ENCODE measurements at regions not wholly inside any gene's neighbourhood (a gene's known extent, or its start where the extent isn't known, plus 50 kb on each side); places are given as distances from the start of the nearest gene placed in this dataset.
"Not testable (repeated sequence)": the region's sequence is repeated elsewhere in the genome, so short reads cannot be mapped to it uniquely, and the experiment has no call there.

- DNase-seq (ENCODE audit: low read depth): no peak
- TF ChIP-seq, protein P1, sequence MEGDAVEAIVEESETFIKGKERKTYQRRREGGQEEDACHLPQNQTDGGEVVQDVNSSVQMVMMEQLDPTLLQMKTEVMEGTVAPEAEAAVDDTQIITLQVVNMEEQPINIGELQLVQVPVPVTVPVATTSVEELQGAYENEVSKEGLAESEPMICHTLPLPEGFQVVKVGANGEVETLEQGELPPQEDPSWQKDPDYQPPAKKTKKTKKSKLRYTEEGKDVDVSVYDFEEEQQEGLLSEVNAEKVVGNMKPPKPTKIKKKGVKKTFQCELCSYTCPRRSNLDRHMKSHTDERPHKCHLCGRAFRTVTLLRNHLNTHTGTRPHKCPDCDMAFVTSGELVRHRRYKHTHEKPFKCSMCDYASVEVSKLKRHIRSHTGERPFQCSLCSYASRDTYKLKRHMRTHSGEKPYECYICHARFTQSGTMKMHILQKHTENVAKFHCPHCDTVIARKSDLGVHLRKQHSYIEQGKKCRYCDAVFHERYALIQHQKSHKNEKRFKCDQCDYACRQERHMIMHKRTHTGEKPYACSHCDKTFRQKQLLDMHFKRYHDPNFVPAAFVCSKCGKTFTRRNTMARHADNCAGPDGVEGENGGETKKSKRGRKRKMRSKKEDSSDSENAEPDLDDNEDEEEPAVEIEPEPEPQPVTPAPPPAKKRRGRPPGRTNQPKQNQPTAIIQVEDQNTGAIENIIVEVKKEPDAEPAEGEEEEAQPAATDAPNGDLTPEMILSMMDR (IDR thresholded peaks at IDR 0.05; ENCODE audit: insufficient read depth, low read length): no peak
- no peak overlapping the region for H3K4me3 ChIP-seq (ENCODE audit: low read depth, low read length)
Observed at GRCh38 chr4:131595140-131595539, 1554.0 kb upstream of the PCDH10 start.

DNA sequence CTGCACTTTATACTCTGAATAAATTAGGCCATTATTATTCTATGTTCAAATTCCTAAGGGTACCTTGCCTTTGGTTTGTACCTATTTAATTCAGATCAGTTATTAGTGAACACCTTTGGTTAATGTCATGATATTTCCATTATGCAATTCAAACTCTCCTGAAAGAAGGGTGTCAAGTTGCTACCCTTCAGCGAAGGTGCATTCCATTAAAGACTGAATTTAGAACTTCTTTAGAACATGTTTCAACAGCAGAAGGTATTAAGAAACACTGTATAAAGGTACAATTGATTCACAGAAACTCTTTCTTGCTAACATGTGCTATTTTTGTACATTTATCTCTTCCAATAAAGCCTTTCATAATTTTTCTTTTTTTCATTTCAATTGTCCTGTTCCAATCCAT is 1545.4 kb upstream of the PCDH10 start:
- DNase-seq (ENCODE audit: low read depth): no peak
- no peak overlapping the region for H3K4me3 ChIP-seq (ENCODE audit: low read depth, low read length)
- TF ChIP-seq, protein P1 (IDR thresholded peaks at IDR 0.05; ENCODE audit: insufficient read depth, low read length): no peak

DNA sequence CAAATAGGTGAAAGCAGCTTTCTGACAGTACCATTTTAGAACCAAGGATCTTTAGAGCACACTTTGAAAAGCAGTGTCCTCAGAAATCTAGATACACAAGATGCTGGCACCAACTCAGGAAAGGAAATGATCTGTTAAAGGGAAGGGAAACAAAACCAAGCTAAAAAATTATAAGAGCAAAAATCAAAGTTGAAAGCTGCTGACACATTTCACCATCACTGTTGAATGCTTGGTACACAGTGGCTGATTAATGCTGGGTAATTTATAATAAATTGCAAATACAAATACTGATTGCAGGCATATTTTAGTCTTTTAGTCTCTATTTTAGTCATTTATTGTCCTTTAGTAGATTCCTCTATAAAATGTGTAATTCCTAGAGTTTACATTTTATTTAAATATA is 1540.1 kb upstream of the PCDH10 start:
- DNase-seq (ENCODE audit: low read depth): peak; percentile 3
- TF ChIP-seq, protein P1 (IDR thresholded peaks at IDR 0.05; ENCODE audit: insufficient read depth, low read length): no peak
- no peak overlapping the region for H3K4me3 ChIP-seq (ENCODE audit: low read depth, low read length)

- not testable (repeated sequence) for H3K4me3 ChIP-seq (ENCODE audit: low read depth, low read length)
- DNase-seq (ENCODE audit: low read depth): peak; percentile 76
Observed at GRCh38 chr4:131610517-131610916, 1538.6 kb upstream of the PCDH10 start.

DNA sequence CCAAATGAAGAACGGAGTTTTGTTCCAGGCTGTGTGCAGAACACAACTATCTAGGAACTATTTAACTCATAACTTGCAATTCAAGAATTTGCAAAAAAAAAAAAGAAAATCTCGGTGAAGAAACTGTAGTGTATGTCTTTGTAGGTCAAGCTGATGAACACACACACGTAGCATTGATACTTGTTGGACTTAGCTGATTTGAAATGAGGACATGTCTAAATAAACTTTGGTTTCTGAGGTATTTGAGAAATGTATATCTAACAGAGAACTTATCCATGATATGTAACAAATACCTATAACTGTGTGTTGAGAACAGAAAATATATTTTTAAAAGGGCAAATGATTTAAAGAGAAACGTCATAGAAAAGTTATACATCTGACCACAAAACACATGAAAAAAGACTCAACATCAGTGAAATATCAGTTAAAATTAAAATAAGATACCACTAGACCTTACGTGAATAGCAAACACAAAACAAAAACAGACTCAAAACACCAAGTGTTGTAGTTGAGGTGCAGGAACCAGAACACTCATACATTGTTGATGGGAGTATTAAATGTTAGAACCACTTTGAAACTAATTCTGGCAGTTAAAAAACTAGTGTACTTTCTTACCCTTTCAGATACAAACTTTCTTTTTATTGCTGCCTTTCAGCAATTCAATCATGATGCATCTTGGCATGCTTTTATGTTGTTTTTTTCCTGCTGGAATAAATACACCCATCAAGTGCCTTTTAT is 1535.8 kb upstream of the PCDH10 start:
- H3K4me3 ChIP-seq (ENCODE audit: low read depth, low read length): no peak overlapping the region
- no peak for DNase-seq (ENCODE audit: low read depth)
- TF ChIP-seq, protein P1 (IDR thresholded peaks at IDR 0.05; ENCODE audit: insufficient read depth, low read length): no peak

DNA sequence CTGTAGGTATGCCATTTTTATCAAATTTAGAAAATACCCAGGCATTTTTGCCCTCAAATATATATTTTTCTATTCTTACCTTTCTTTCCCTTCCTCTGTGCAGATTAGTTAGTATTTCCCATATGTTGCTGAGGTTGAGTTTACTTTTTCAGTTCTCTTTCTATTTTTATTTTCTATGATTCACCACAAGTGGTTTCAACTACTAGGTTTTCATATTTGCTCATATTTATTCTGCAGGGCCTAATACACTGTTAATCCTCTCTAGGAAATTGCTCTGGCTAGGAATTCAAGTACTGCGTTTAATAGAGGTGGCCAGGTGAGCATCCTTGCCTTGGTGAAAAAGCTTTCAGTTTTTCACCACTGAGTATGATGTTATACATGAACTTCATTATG is 1535.3 kb upstream of the PCDH10 start:
- DNase-seq (ENCODE audit: low read depth): no peak
- TF ChIP-seq, protein P1 (IDR thresholded peaks at IDR 0.05; ENCODE audit: insufficient read depth, low read length): no peak
- H3K4me3 ChIP-seq (ENCODE audit: low read depth, low read length): no peak overlapping the region

DNA sequence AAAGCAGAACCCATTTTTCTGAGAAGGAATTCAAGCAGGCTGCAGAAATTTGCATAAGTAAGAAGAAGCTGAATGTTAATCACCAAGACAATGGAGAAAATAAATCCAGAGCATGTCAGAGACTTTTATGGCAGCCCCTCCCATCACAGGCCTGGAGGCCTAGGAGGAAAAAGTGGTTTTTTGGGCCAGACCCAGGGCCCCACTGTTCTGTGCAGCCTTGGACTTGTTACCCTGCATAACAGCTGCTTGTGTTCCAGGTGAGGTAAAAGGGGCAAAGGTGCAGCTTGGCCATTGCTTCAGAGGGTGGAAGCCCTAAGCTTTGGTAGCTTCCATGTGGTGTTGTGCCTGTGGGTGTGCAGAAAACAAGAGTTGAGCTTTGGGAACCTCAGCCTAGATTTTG is 1516.2 kb upstream of the PCDH10 start:
- TF ChIP-seq, protein P1 (IDR thresholded peaks at IDR 0.05; ENCODE audit: insufficient read depth, low read length): no peak

More for the DNA sequence above, 1516.2 kb upstream of the PCDH10 start:
- DNase-seq (ENCODE audit: low read depth): no peak
- H3K4me3 ChIP-seq (ENCODE audit: low read depth, low read length): no peak overlapping the region
